PC-3 (cell line): ENCODE measurements at regions not wholly inside any gene's neighbourhood (a gene's known extent, or its start where the extent isn't known, plus 50 kb on each side); places are given as distances from the start of the nearest gene placed in this dataset.
A peak's percentile ranks its signal among the peaks of the same experiment; 100 is the strongest.

ENCODE experiments used
- ATAC-seq: fragments of 200-7000 bp; cut with Tn5 transposase; 2 replicates; pipeline ENCODE4 v1.9.1; 2020; ENCODE audit warnings: mild to moderate bottlenecking, moderate library complexity
- BruUV-seq: library from RNA; stranded (reverse); fragments of 400-500 nt; replicated peaks from 2 replicates; lab custom pipeline; 2021; lab: Mats Ljungman, UMichigan
- CTCF ChIA-PET: fragments of 300-600 bp; sonication (Branson Sonifier 250); formaldehyde crosslinking; loops from one replicate; lab custom pipeline; 2022; ENCODE audit warnings: antibody characterized with exemption; lab: Charles Lee
- POLR2A ChIA-PET: fragments of 300-600 bp; sonication (Branson Sonifier 250); formaldehyde crosslinking; loops from one replicate; lab custom pipeline; 2022; ENCODE audit warnings: antibody characterized with exemption; ENCODE audit not compliant: unreplicated experiment; lab: Charles Lee
- DNase-seq: peaks from one replicate; pipeline ENCODE4 v3.0.0-alpha.2; 2015
- H2AFZ ChIP-seq: fragments of 300-600 bp; sonication (generic); 2 replicates; pipeline ENCODE4 v1.6.0; 2016; ENCODE audit warnings: antibody characterized with exemption, low read length
- H3F3A ChIP-seq: fragments of 300-600 bp; sonication (generic); one replicate; pipeline ENCODE4 v1.6.0; 2017; ENCODE audit warnings: antibody characterized with exemption, low read length, control low read depth, mild to moderate bottlenecking; ENCODE audit not compliant: unreplicated experiment
- H3K27ac ChIP-seq: fragments of 300-600 bp; sonication (generic); 2 replicates; pipeline ENCODE4 v1.5.1; 2016; ENCODE audit warnings: mild to moderate bottlenecking, low read length
- H3K27me3 ChIP-seq: fragments of 300-600 bp; sonication (generic); 2 replicates; pipeline ENCODE4 v1.6.1; 2016; ENCODE audit warnings: low read length, mixed read lengths
- H3K36me3 ChIP-seq: fragments of 300-600 bp; sonication (generic); 2 replicates; pipeline ENCODE4 v1.6.1; 2016; ENCODE audit warnings: low read depth, mixed run types, low read length, mixed read lengths
- H3K4me1 ChIP-seq: fragments of 300-600 bp; sonication (generic); 2 replicates; pipeline ENCODE4 v1.5.1; 2016; ENCODE audit warnings: low read length; ENCODE audit not compliant: insufficient read depth
- H3K4me2 ChIP-seq: fragments of 300-600 bp; sonication (generic); 2 replicates; pipeline ENCODE4 v1.6.0; 2016; ENCODE audit warnings: low read length
- H3K4me3 ChIP-seq: fragments of 300-600 bp; sonication (generic); 2 replicates; pipeline ENCODE4 v1.5.1; 2016; ENCODE audit warnings: mild to moderate bottlenecking, low read length, mixed read lengths
- H3K79me2 ChIP-seq: fragments of 300-600 bp; sonication (generic); 2 replicates; pipeline ENCODE4 v1.6.1; 2017; ENCODE audit warnings: low read length, mixed read lengths
- H3K9ac ChIP-seq: fragments of 300-600 bp; sonication (generic); 2 replicates; pipeline ENCODE4 v1.6.0; 2016; ENCODE audit warnings: mild to moderate bottlenecking, low read length
- H3K9me2 ChIP-seq: fragments of 300-600 bp; sonication (generic); replicated peaks from 2 replicates; pipeline ENCODE4 v1.6.1; 2016; ENCODE audit warnings: mixed run types, low read length, mixed read lengths
- H3K9me3 ChIP-seq: fragments of 300-600 bp; sonication (generic); 2 replicates; pipeline ENCODE4 v1.6.1; 2016; ENCODE audit warnings: low read length, mixed read lengths
- H4K20me1 ChIP-seq: fragments of 300-600 bp; sonication (generic); 2 replicates; pipeline ENCODE4 v1.6.1; 2016; ENCODE audit warnings: low read length, mixed read lengths
- EZH2 ChIP-seq: fragments of 300-600 bp; sonication (generic); IDR thresholded peaks from one replicate; pipeline ENCODE4 v1.6.1; 2017; ENCODE audit warnings: antibody characterized with exemption, mild to moderate bottlenecking, low read length; ENCODE audit not compliant: unreplicated experiment
- EZH2phosphoT487 ChIP-seq: fragments of 300-600 bp; sonication (generic); IDR thresholded peaks from 2 replicates; pipeline ENCODE4 v1.6.1; 2018; ENCODE audit warnings: mild to moderate bottlenecking, antibody characterized with exemption, low read length, borderline replicate concordance
- intact Hi-C: fragments of 100-400 bp; cut with micrococcal nuclease; formaldehyde crosslinking; loops from 2 replicates; pipeline ENCODE4 v1.9.0; 2023
- TF ChIP-seq, protein P1 (sequence below): fragments of 300-600 bp; sonication (generic); conservative IDR thresholded peaks from 2 replicates; pipeline ENCODE4 v1.5.1; 2017; ENCODE audit warnings: antibody characterized with exemption, low read depth, mild to moderate bottlenecking, low read length

- Histone ChIP-seq H3K27me3 (no peaks in the 10 kb centered on the region), H3K4me3 (no peak overlapping the region), H3K27ac (no peak overlapping the region), H2AFZ (no peak overlapping the region), H3K4me2 (no peak overlapping the region), H3K9ac (no peak overlapping the region), H4K20me1 (no peaks in the 10 kb centered on the region), H3K4me1 (peaks cover 5% of the 10 kb centered on the region; the same call in 1 of the 2 replicates), H3K9me3 (no peaks in the 10 kb centered on the region), H3F3A (no peaks in the 10 kb centered on the region), H3K36me3 (no peaks in the 10 kb centered on the region), H3K79me2 (no peaks in the 10 kb centered on the region), H3K9me2 (no peaks in the 10 kb centered on the region)
- ATAC-seq, result no peak
- no TSS peak for BruUV-seq
- intact Hi-C loops, result no loop called here
- TF ChIP-seq EZH2 (no peak), EZH2phosphoT487 (no peak)
- TF ChIP-seq, protein P1, sequence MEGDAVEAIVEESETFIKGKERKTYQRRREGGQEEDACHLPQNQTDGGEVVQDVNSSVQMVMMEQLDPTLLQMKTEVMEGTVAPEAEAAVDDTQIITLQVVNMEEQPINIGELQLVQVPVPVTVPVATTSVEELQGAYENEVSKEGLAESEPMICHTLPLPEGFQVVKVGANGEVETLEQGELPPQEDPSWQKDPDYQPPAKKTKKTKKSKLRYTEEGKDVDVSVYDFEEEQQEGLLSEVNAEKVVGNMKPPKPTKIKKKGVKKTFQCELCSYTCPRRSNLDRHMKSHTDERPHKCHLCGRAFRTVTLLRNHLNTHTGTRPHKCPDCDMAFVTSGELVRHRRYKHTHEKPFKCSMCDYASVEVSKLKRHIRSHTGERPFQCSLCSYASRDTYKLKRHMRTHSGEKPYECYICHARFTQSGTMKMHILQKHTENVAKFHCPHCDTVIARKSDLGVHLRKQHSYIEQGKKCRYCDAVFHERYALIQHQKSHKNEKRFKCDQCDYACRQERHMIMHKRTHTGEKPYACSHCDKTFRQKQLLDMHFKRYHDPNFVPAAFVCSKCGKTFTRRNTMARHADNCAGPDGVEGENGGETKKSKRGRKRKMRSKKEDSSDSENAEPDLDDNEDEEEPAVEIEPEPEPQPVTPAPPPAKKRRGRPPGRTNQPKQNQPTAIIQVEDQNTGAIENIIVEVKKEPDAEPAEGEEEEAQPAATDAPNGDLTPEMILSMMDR, result no peak
- POLR2A ChIA-PET, result no interaction called here
- DNase-seq, result no peak
- CTCF ChIA-PET, result no interaction called here
Measured at GRCh38 chr4:19575924-19576323, 675.8 kb upstream of the SLIT2 start.

DNA sequence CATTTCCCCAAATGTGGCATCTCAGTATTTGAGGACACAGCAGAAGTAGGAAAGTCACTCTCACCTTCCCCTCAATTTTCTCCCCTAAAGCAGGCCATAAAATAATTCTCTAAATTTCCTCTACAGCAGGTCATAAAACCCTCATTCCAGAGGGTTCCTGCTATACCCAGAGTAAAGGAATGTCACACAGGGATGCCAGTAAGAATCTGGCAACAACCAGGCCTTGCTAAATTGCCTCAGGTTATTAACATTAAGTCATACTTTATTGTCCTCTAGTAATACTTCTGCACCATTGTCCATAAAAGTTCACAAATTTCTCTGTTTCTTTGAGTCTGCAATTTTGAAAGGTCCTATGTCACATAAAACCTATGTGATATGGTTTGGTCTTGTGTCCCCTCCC, 685.7 kb upstream of the SLIT2 start:
- CTCF ChIA-PET, result no interaction called here

GRCh38 chr4:19562456-19562855, 689.2 kb upstream of the SLIT2 start:
- no peak overlapping the region for H3K27ac ChIP-seq
- no peaks in the 10 kb centered on the region for H3K9me3 ChIP-seq
- CTCF ChIA-PET, result no interaction called here
- POLR2A ChIA-PET, result no interaction called here
- no peak overlapping the region for H3K9ac ChIP-seq
- no peaks in the 10 kb centered on the region for H3K36me3 ChIP-seq
- H3K4me3 ChIP-seq, result no peak overlapping the region
- ATAC-seq (peak; percentile 33), DNase-seq (peak; percentile 41)
- H3K4me2 ChIP-seq, result no peak overlapping the region
- no peaks in the 10 kb centered on the region for H3F3A ChIP-seq
- H3K79me2 ChIP-seq, result no peaks in the 10 kb centered on the region
- H4K20me1 ChIP-seq, result no peaks in the 10 kb centered on the region
- no peak overlapping the region for H2AFZ ChIP-seq
- BruUV-seq, result no TSS peak
- H3K27me3 ChIP-seq, result no peaks in the 10 kb centered on the region
- intact Hi-C loops, result no loop called here
- no peaks in the 10 kb centered on the region for H3K9me2 ChIP-seq
- TF ChIP-seq, protein P1, result no peak
- no peak for TF ChIP-seq EZH2
- no peak for TF ChIP-seq EZH2phosphoT487
- 0 out of 2 replicates have a peak, but pooled peaks cover 7% of the 10 kb centered on the region for H3K4me1 ChIP-seq

More for the DNA sequence above, 685.7 kb upstream of the SLIT2 start:
- TF ChIP-seq, protein P1, result no peak
- TF ChIP-seq EZH2 (no peak), EZH2phosphoT487 (no peak)
- intact Hi-C loops, result no loop called here
- Histone ChIP-seq H3K4me2 (no peak overlapping the region), H3K9ac (no peak overlapping the region), H3K4me3 (no peak overlapping the region), H3F3A (no peaks in the 10 kb centered on the region), H3K27me3 (no peaks in the 10 kb centered on the region), H3K79me2 (no peaks in the 10 kb centered on the region), H3K9me2 (no peaks in the 10 kb centered on the region), H3K4me1 (0 out of 2 replicates have a peak, but pooled peaks cover 7% of the 10 kb centered on the region), H3K27ac (no peak overlapping the region), H3K9me3 (no peaks in the 10 kb centered on the region), H3K36me3 (no peaks in the 10 kb centered on the region), H4K20me1 (no peaks in the 10 kb centered on the region), H2AFZ (no peak overlapping the region)
- ATAC-seq (no peak), DNase-seq (no peak)
- no TSS peak for BruUV-seq
- POLR2A ChIA-PET, result no interaction called here
